ENCODE measurements at regions not wholly inside any gene's neighbourhood (a gene's known extent, or its start where the extent isn't known, plus 50 kb on each side); places are given as distances from the start of the nearest gene placed in this dataset.

DNA sequence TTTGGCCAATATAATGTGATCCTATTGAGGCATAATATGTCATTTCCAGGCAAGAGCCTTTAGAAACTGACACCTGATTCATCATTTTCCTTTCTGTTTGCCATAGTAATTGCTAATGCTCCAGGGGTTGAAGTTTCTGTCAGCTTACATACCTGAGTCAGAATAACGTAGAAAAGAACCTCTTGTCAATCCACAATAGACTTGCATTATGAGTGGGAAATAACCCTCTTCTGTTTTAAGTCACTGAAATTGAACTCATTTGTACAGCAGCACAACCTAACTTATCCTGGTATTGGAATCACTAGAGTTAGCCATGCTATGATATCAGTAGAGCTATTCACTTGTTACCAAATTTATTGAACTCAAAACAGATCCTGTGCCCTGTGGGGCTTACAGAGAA, 101.7 kb upstream of the TP63 start:
- TF ChIP-seq CTCF (conservative IDR thresholded peaks at IDR 0.05 in 1 of 2, IDR thresholded peaks at IDR 0.05 in 1 of 2; ENCODE audit: extremely low read depth in 1 of 2, insufficient read depth in 1 of 2, low read depth in 1 of 2, low read length in 2 of 2) (no peak), EZH2 (IDR thresholded peaks at IDR 0.05; ENCODE audit: borderline replicate concordance, low read length) (no peak)

All from mammary epithelial cell (primary cell).